Parathyroid adenoma (tissue), 2 donors: ENCODE measurements at regions not wholly inside any gene's neighbourhood (a gene's known extent, or its start where the extent isn't known, plus 50 kb on each side); places are given as distances from the start of the nearest gene placed in this dataset.
"Not testable (repeated sequence)": the region's sequence is repeated elsewhere in the genome, so short reads cannot be mapped to it uniquely, and the experiment has no call there.

ENCODE experiments used
- H2AFZ ChIP-seq: fragments of 300-600 bp; sonication (generic); one replicate; pipeline ENCODE4 v1.7.0; 2017; ENCODE audit warnings: antibody characterized with exemption, mild to moderate bottlenecking
- H3K27ac ChIP-seq: fragments of 300-600 bp; sonication (generic); one replicate; pipeline ENCODE4 v1.7.0; 2017
- H3K27me3 ChIP-seq: fragments of 300-600 bp; sonication (generic); one replicate; pipeline ENCODE4 v1.7.0; 2017; ENCODE audit warnings: low read length; ENCODE audit not compliant: control insufficient read depth, insufficient read depth
- H3K36me3 ChIP-seq: fragments of 300-600 bp; sonication (generic); one replicate; pipeline ENCODE4 v1.7.0; 2017; ENCODE audit warnings: low read length; ENCODE audit not compliant: control insufficient read depth, insufficient read depth
- H3K4me1 ChIP-seq: fragments of 300-600 bp; sonication (generic); one replicate; pipeline ENCODE4 v1.7.0; 2017; ENCODE audit warnings: control low read depth
- H3K4me2 ChIP-seq: fragments of 300-600 bp; sonication (generic); one replicate; pipeline ENCODE4 v1.7.0; 2017; ENCODE audit warnings: low read length
- H3K4me3 ChIP-seq: fragments of 300-600 bp; sonication (generic); one replicate; pipeline ENCODE4 v1.7.0; 2017; ENCODE audit warnings: low read depth, low read length
- H3K79me2 ChIP-seq: fragments of 300-600 bp; sonication (generic); one replicate; pipeline ENCODE4 v1.7.0; 2017; ENCODE audit warnings: control low read depth
- H3K9ac ChIP-seq: fragments of 300-600 bp; sonication (generic); one replicate; pipeline ENCODE4 v1.7.0; 2017; ENCODE audit warnings: mild to moderate bottlenecking
- H3K9me3 ChIP-seq: fragments of 300-600 bp; sonication (generic); one replicate; pipeline ENCODE4 v1.7.0; 2017; ENCODE audit warnings: low read length; ENCODE audit not compliant: control insufficient read depth
- TF ChIP-seq, protein P1 (sequence below): fragments of 300-600 bp; sonication (generic); IDR thresholded peaks from one replicate; pipeline ENCODE4 v1.7.0; 2017; ENCODE audit warnings: antibody characterized with exemption, mild to moderate bottlenecking
- donor health status: primary hyperparathyroidism.

GRCh38 chr19:24032651-24033050 is 54.3 kb upstream of the ZNF254 start:
- Histone ChIP-seq H3K27me3 (no peaks in the 10 kb centered on the region), H3K36me3 (no peaks in the 10 kb centered on the region), H3K27ac (peak overlapping the region; percentile 98), H3K4me2 (peak overlapping the region; percentile 61), H3K4me3 (peak overlapping the region; percentile 80), H3K79me2 (peaks cover 23% of the 10 kb centered on the region), H3K9me3 (no peaks in the 10 kb centered on the region), H3K4me1 (no peaks in the 10 kb centered on the region), H3K9ac (no peak overlapping the region), H2AFZ (peak overlapping the region; percentile 100)
- TF ChIP-seq, protein P1, sequence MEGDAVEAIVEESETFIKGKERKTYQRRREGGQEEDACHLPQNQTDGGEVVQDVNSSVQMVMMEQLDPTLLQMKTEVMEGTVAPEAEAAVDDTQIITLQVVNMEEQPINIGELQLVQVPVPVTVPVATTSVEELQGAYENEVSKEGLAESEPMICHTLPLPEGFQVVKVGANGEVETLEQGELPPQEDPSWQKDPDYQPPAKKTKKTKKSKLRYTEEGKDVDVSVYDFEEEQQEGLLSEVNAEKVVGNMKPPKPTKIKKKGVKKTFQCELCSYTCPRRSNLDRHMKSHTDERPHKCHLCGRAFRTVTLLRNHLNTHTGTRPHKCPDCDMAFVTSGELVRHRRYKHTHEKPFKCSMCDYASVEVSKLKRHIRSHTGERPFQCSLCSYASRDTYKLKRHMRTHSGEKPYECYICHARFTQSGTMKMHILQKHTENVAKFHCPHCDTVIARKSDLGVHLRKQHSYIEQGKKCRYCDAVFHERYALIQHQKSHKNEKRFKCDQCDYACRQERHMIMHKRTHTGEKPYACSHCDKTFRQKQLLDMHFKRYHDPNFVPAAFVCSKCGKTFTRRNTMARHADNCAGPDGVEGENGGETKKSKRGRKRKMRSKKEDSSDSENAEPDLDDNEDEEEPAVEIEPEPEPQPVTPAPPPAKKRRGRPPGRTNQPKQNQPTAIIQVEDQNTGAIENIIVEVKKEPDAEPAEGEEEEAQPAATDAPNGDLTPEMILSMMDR: no peak

DNA sequence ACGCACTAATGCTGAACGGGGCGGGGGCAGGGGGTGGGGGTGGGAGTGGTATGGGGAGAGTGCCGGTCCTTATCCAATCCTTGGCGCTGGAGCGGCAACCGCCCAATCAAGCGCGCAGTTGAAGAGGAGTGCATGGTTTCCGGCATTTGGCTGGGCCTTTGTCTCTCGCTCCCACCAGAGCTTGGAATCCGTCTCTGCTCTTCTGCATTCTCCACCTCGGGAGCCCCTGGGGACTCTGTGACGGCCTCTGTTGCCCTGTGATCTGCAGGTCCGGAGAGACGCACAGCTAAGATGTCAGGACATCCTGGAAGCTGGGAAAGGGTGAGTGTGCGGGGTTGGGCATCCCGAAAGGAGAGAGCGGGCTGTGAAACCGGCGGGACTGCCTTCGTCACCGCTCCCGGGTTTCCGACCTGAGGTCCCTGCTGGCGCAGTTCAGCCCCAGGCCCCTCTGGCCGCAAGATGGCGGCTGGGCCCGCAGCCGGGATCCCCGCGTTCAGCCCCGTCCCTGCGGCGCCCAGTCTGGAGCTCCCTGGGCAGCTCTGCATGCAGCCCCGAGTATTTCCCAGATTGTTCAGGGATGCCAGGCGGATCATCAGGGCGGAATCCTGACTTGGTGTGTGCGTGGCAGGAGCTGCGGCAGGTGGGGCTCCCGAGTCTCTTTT is 53.6 kb upstream of the ZNF254 start:
- Histone ChIP-seq H3K79me2 (peaks cover 24% of the 10 kb centered on the region), H3K27me3 (no peaks in the 10 kb centered on the region), H3K4me1 (no peaks in the 10 kb centered on the region), H3K4me3 (peak overlapping the region; percentile 80), H2AFZ (peak overlapping the region; percentile 100), H3K27ac (peak overlapping the region; percentile 98), H3K9ac (peak overlapping the region; percentile 25), H3K9me3 (no peaks in the 10 kb centered on the region), H3K4me2 (peak overlapping the region; percentile 68), H3K36me3 (no peaks in the 10 kb centered on the region)
- TF ChIP-seq, protein P1: peak; percentile 37

DNA sequence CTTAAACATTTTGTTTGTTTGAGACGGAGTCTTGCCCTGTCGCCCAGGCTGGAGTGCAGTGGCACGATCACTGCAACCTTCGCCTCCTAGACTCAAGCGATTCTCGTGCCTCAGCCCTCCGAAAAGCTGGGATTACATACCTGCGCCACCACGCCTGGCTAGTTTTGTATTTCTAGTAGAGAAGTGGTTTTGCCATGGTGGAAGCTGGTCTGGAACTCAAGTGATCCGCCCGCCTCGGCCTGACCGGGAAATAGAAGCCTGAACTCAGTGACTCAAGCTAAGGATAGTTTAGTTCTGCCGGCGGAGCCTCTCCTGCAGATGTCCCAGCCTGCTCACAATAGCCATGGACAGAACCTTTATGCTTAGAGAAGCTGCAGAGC is 53.0 kb upstream of the ZNF254 start:
- Histone ChIP-seq H3K36me3 (no peaks in the 10 kb centered on the region), H3K9me3 (no peaks in the 10 kb centered on the region), H2AFZ (peak overlapping the region; percentile 100), H3K4me1 (no peaks in the 10 kb centered on the region), H3K27ac (peak overlapping the region; percentile 98), H3K4me3 (peak overlapping the region; percentile 80), H3K27me3 (no peaks in the 10 kb centered on the region), H3K4me2 (peak overlapping the region; percentile 68), H3K79me2 (peaks cover 29% of the 10 kb centered on the region), H3K9ac (peak overlapping the region; percentile 25)
- TF ChIP-seq, protein P1: no peak

DNA sequence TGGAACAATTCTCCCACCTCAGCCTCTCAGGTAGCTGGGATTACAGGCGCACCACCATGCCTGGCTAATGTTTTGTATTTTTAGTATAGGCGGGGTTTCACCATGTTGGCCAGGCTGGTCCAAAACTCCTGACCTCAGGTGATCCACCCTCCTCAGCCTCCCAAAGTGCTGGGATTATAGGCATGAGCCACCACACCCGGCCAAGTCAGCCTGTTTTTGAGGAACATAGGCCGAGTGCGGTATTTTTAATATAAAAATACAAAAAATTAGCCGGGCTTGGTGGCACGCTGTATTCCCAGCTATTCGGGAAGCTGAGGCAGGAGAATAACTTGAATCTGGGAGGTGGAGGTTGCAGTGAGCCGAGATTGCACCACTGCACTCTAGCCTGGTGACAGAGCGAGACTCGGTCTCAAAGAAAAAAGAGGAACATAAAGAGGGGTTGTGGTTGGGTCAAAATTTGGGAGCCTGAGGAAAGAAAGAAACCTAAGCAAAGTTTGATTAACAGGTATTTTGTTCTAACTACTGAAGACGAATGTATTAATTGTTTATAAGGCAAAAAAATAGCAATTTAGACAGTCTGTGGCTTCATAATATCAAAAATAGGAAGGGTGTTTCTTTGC is 51.6 kb upstream of the ZNF254 start:
- not testable (repeated sequence) for H3K9me3 ChIP-seq, H2AFZ ChIP-seq, H3K9ac ChIP-seq, H3K4me1 ChIP-seq, H3K27me3 ChIP-seq, H3K36me3 ChIP-seq, H3K27ac ChIP-seq
- peak overlapping the region; percentile 80 for H3K4me3 ChIP-seq
- H3K4me2 ChIP-seq: peak overlapping the region; percentile 39
- peaks cover 38% of the 10 kb centered on the region for H3K79me2 ChIP-seq
